ENCODE measurements at regions not wholly inside any gene's neighbourhood (a gene's known extent, or its start where the extent isn't known, plus 50 kb on each side); places are given as distances from the start of the nearest gene placed in this dataset.

DNA sequence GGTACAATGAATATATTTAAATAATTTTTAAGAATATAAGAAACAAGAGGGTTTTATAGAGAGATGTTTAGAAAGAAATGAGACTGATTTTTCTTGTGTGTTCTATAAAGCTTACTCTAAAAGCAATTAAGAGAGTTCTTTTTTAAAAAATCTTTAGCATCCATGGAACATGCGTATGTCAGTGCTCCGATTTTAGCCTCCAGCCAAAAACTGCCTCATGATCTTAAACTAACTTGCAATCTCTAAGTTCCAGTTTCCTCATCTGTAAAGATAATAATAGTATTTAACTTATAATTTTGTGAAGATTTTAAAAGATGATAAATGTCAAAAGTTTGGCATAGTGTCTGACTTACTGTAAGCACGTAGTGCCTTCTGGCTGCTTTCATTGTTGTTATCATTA, 448.7 kb downstream of the EPHA4 start:
- Histone ChIP-seq H3K9me3 (ENCODE audit: control insufficient read depth, insufficient read depth, low read length) (no peaks in the 10 kb centered on the region; the same call in 1 of the 2 replicates), H3K4me1 (ENCODE audit: insufficient read depth, low read length) (peaks cover 4% of the 10 kb centered on the region), H3K36me3 (ENCODE audit: insufficient read depth, low read length) (no peaks in the 10 kb centered on the region), H3K9ac (ENCODE audit: low read depth, low read length) (no peak overlapping the region)

DNA sequence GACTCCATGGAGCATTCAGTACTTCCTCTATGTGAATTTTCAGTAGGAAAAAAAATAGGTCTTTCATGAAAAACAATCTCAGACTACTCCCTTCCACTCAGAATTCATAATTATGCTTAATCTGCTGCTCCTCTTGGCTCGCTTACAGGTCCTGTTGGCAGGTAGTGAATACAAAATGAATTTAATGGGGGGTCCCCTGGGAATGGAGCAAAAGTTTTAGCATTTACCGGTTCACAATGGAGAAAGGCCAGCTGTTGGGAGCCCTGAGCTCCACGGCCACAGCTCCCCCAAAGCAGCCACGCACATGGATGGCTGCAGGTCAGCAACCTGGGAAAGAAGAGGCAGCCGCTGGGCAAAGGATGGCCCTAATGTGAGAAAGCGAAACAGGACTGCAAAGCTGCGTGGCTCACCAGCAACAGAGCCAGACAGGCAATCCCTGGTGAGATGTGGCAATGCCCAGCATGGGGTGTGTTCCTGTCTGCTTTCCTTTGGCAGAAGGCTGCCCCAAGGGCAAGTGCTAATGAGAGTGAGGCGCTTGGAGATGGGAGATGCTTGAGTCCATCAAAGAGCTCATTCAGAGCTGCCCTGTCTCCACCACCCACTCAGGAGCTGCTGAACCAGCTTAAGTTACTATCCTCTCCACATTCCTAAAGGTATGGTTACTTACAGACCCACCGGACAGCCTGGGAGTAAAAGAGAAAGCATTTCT, 447.4 kb downstream of the EPHA4 start:
- Histone ChIP-seq H3K9me3 (ENCODE audit: control insufficient read depth, insufficient read depth, low read length) (no peaks in the 10 kb centered on the region; the same call in 1 of the 2 replicates), H3K9ac (ENCODE audit: low read depth, low read length) (no peak overlapping the region), H3K36me3 (ENCODE audit: insufficient read depth, low read length) (no peaks in the 10 kb centered on the region), H3K4me1 (ENCODE audit: insufficient read depth, low read length) (peaks cover 4% of the 10 kb centered on the region)

DNA sequence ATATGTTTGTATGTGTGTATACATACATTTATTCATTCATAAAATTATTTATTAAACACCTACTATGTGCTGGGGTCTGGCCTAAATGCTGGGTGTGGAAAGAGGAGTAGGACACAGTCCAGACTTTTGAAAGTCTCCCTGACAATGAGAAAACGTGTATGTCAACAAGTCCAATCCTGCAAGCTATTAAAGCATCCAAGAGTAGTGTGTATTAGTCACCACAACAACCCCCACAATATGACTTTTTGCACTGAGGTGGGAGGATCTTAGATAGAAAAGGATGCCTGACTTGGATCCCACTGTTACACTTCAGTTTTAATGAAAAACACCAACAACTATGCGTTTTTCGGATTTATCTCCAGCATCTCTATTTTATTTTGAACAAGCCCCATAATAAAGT, 446.4 kb downstream of the EPHA4 start:
- Histone ChIP-seq H3K36me3 (ENCODE audit: insufficient read depth, low read length) (no peaks in the 10 kb centered on the region), H3K4me1 (ENCODE audit: insufficient read depth, low read length) (peaks cover 4% of the 10 kb centered on the region), H3K9me3 (ENCODE audit: control insufficient read depth, insufficient read depth, low read length) (no peaks in the 10 kb centered on the region; the same call in 1 of the 2 replicates), H3K9ac (ENCODE audit: low read depth, low read length) (no peak overlapping the region)

DNA sequence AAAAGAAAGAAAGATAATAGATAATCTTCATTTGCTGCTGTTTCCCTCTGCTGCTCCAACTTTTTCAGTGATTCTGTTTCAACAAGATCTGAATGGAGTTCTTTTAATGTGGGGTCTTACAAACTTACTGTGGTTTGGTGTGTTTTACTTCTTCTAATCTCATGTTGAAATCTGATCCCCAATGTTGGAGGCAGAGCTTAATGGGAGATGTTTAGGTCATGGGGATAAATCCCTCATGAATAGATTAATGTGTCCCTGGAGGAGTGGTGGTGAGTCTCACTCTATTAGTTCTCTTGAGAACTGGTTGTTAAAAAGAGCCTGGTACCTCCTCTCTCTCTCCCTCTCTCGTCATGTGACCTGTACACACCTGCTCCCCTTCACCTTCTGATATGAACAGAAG, 442.4 kb downstream of the EPHA4 start:
- Histone ChIP-seq H3K4me1 (ENCODE audit: insufficient read depth, low read length) (peaks cover 4% of the 10 kb centered on the region), H3K36me3 (ENCODE audit: insufficient read depth, low read length) (no peaks in the 10 kb centered on the region), H3K9me3 (ENCODE audit: control insufficient read depth, insufficient read depth, low read length) (no peaks in the 10 kb centered on the region; the same call in 1 of the 2 replicates), H3K9ac (ENCODE audit: low read depth, low read length) (no peak overlapping the region)

DNA sequence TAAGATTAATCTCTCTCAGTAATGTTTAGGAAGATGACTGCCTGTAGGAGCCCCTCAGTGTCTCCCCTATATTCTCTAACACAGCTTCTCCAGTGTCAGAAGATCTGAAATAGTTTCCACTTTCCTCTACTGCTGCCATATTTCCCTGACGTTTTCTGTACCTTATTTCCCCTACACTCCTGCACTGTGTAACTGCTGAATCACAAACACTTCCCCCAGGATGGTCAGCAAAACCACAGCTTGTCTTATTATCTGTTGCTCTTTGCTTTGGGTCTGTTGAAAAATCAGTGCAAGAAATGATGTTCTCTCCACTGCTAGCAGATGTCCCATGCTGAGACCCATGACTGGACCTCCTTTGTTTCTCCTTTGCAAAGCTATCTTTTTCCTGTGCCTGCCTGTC, 441.7 kb downstream of the EPHA4 start:
- Histone ChIP-seq H3K36me3 (ENCODE audit: insufficient read depth, low read length) (no peaks in the 10 kb centered on the region), H3K4me1 (ENCODE audit: insufficient read depth, low read length) (no peaks in the 10 kb centered on the region), H3K9me3 (ENCODE audit: control insufficient read depth, insufficient read depth, low read length) (no peaks in the 10 kb centered on the region; the same call in 1 of the 2 replicates), H3K9ac (ENCODE audit: low read depth, low read length) (no peak overlapping the region)

DNA sequence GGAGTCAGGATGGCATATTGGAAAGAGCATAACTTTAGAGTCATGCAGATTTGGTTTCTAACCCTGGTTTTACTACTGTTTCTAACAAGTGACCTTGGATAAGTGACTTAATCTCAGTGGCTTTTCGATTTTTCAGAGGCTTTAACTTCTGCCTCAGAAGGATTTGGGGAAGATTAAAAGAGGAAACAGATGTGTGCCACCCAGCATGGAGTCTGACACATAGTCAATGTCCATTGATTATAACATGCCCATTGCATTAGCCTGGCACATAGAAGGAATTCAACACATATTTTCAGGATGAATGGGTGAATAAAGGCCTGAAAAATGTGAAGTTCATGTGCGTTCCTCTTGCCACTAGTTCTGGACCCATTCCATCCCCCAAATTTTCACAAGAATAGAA, 438.2 kb downstream of the EPHA4 start:
- Histone ChIP-seq H3K4me1 (ENCODE audit: insufficient read depth, low read length) (no peaks in the 10 kb centered on the region), H3K9ac (ENCODE audit: low read depth, low read length) (no peak overlapping the region), H3K9me3 (ENCODE audit: control insufficient read depth, insufficient read depth, low read length) (no peaks in the 10 kb centered on the region), H3K36me3 (ENCODE audit: insufficient read depth, low read length) (no peaks in the 10 kb centered on the region)

DNA sequence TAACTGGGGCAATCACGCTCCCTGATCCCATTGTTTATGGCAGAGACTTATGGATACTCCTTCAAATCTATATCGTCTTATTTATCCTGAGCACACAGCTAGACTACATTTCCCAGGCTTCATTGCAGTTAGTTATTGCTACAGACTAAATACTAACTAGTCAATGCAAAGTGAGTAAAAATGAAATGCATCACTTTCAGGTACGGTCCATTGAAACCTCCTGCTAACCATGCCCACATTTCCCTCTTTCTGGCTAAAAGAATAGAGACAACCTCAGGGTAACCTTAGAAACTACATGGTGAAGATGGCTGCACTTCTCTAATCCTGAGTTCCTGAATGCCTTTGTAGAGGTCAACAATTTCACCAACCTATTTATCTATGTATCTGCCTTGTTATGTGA, 437.4 kb downstream of the EPHA4 start:
- no peak overlapping the region for H3K9ac ChIP-seq (ENCODE audit: low read depth, low read length)
- no peaks in the 10 kb centered on the region for H3K36me3 ChIP-seq (ENCODE audit: insufficient read depth, low read length)
- no peaks in the 10 kb centered on the region for H3K9me3 ChIP-seq (ENCODE audit: control insufficient read depth, insufficient read depth, low read length)

DNA sequence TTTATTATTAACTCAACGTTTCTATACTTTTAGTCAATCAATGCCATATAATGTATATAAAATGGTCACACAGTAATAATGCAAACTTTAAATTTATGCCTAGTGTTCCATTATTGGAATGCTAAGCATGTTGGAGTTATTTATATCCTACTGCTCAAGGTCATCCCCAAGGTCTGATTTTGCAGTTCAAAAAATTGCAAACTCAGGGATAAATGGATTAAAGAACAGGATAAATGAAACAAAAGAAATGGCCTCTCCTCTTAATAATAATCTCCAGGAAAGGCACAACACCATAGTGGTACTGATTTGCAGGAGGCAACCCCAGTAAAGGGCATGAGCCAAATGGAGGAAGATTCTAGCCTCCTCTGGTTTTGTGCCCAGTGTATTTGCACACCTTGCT, 436.4 kb downstream of the EPHA4 start:
- no peaks in the 10 kb centered on the region for H3K36me3 ChIP-seq (ENCODE audit: insufficient read depth, low read length)
- no peaks in the 10 kb centered on the region for H3K9me3 ChIP-seq (ENCODE audit: control insufficient read depth, insufficient read depth, low read length)
- H3K4me1 ChIP-seq (ENCODE audit: insufficient read depth, low read length): no peaks in the 10 kb centered on the region
- no peak overlapping the region for H3K9ac ChIP-seq (ENCODE audit: low read depth, low read length)

More for the DNA sequence above, 437.4 kb downstream of the EPHA4 start:
- no peaks in the 10 kb centered on the region for H3K4me1 ChIP-seq (ENCODE audit: insufficient read depth, low read length)

DNA sequence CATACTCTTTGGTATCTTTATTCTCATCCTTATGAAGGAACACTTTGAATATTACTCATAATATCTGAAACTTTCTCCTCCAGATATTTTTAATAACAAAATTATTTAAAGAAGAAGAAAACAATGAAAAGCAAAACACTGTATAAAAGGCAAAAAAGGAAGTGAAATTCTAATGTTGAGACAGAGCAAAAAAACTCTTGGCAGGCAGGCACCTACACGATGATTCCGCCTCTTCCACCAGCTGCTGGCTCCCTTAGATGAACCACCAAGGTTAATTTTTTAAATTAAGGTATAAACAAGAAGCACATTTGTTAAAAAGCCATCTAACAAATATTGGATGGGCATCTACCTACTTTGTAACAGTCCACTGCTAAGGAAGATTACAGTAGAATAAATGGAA, 434.7 kb downstream of the EPHA4 start:
- no peaks in the 10 kb centered on the region for H3K4me1 ChIP-seq (ENCODE audit: insufficient read depth, low read length)
- no peaks in the 10 kb centered on the region for H3K36me3 ChIP-seq (ENCODE audit: insufficient read depth, low read length)
- no peak overlapping the region for H3K9ac ChIP-seq (ENCODE audit: low read depth, low read length)
- H3K9me3 ChIP-seq (ENCODE audit: control insufficient read depth, insufficient read depth, low read length): no peaks in the 10 kb centered on the region

DNA sequence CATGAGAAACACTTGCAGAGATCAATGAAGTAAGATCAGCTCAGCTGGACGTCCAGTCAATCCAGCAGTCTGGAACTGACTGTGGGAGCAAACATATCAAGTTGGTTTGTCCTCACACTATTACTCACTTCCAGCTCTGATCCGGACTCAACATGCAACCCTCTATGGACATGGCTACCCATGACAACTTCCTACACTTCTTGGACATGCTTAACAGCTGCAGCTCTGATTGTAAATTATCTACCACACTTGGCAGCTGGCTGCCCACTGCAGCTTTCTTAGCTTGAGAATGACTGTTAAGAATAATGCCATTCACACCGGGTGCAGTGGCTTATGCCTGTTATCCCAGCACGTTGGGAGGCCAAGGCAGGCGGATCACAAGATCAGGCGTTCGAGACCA, 429.8 kb downstream of the EPHA4 start:
- no peaks in the 10 kb centered on the region for H3K36me3 ChIP-seq (ENCODE audit: insufficient read depth, low read length)
- H3K9ac ChIP-seq (ENCODE audit: low read depth, low read length): no peak overlapping the region
- no peaks in the 10 kb centered on the region for H3K9me3 ChIP-seq (ENCODE audit: control insufficient read depth, insufficient read depth, low read length)
- no peaks in the 10 kb centered on the region for H3K4me1 ChIP-seq (ENCODE audit: insufficient read depth, low read length)

DNA sequence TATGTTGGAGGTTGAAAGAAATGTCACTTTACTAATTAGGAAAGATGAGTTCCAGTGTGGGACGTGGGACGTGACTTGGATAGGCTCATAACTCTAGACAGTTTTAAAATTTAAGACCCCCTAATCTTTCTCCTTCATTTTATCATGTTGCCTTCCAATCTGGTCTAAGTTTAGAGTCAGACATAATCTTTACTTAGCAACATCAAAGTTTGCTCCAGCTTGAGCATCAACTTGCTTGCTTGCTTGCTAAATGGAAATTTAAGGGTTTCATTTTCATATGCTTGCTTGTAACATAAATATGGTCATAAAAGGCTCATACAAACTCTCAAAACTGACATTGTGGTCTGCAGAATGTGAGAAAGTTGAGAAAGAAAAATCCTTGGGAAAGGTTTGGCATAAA, 428.9 kb downstream of the EPHA4 start:
- H3K36me3 ChIP-seq (ENCODE audit: insufficient read depth, low read length): no peaks in the 10 kb centered on the region
- no peak overlapping the region for H3K9ac ChIP-seq (ENCODE audit: low read depth, low read length)
- H3K9me3 ChIP-seq (ENCODE audit: control insufficient read depth, insufficient read depth, low read length): no peaks in the 10 kb centered on the region
- H3K4me1 ChIP-seq (ENCODE audit: insufficient read depth, low read length): no peaks in the 10 kb centered on the region

DNA sequence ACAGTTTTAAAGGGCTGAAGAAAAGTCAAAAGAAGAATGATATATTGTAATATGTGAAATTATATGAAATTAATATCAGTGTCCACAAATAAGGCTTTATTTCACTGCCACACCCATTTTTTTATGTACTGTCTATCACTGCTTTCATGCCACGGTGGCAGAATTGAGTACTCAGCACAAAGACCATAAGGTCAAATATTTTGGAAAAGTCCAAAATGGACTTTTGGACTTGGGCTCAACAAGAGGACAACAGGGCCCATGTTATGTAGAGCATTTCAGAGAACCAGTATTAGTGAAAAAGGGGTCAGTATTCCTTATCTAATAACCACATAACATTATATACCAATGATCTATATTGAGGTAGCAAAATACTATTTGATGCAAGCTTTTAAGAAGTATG, 427.2 kb downstream of the EPHA4 start:
- no peaks in the 10 kb centered on the region for H3K36me3 ChIP-seq (ENCODE audit: insufficient read depth, low read length)
- no peak overlapping the region for H3K9ac ChIP-seq (ENCODE audit: low read depth, low read length)
- no peaks in the 10 kb centered on the region for H3K9me3 ChIP-seq (ENCODE audit: control insufficient read depth, insufficient read depth, low read length)
- no peaks in the 10 kb centered on the region for H3K4me1 ChIP-seq (ENCODE audit: insufficient read depth, low read length)

DNA sequence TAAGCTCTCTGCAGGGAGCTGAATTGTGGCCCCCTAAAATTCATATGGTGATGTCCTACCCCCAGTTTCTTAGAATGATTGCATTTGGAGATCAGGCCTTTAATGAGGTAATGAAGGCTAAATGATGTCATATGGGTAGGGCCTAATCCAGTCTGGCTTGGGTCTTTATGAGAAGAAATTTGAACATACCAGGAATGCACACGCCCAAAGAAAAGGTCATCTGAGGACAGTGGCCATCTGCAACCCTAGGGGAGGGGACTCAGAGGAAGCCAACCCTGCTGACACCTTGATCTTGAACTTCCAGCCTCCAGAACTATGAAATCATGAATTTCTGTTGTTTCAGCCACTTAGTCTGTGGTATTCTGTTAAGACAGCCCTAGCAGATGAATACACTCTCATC, 426.7 kb downstream of the EPHA4 start:
- no peak overlapping the region for H3K9ac ChIP-seq (ENCODE audit: low read depth, low read length)
- no peaks in the 10 kb centered on the region for H3K36me3 ChIP-seq (ENCODE audit: insufficient read depth, low read length)
- H3K9me3 ChIP-seq (ENCODE audit: control insufficient read depth, insufficient read depth, low read length): no peaks in the 10 kb centered on the region
- H3K4me1 ChIP-seq (ENCODE audit: insufficient read depth, low read length): no peaks in the 10 kb centered on the region

DNA sequence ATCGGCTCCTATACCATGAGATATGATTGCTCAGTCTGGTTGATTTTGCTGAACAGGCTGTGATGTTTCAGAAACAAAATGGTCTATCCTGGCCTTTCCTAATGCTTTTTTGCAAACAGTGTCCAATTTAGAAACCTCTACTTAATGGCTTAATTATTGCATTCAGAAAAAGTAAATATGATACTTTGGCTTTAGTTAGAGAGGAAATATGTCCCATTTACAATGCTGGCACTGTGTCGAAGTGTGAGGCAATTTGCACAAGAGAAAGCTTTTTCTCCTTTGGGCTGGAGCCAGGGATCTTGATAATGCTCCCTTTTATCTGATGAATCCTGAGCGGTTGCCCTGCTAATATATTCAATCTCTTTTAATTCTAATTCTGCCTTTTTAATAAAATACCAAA, 418.9 kb downstream of the EPHA4 start:
- Histone ChIP-seq H3K4me1 (ENCODE audit: insufficient read depth, low read length) (peaks cover 12% of the 10 kb centered on the region; the same call in 1 of the 2 replicates), H3K36me3 (ENCODE audit: insufficient read depth, low read length) (no peaks in the 10 kb centered on the region), H3K9me3 (ENCODE audit: control insufficient read depth, insufficient read depth, low read length) (no peaks in the 10 kb centered on the region), H3K9ac (ENCODE audit: low read depth, low read length) (no peak overlapping the region)

DNA sequence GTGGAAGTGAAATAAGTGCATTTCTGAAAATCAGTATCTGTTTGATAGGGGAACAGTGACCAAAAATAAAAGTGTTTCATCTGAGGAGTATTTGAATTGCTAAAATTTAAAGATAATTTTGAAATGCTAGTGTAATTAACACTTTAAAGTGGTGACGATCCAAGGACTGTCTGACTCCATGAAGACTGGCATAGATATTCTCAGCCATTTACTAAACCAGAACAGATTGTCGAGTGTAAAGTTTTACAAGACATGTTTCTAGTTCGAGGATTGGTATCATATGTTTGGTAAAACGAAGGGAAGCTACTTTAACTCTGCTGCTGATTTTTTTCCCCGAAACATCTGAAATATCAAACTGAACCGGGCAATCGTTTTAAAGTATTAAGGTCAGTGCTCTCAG, 417.9 kb downstream of the EPHA4 start:
- Histone ChIP-seq H3K4me1 (ENCODE audit: insufficient read depth, low read length) (peaks cover 12% of the 10 kb centered on the region; the same call in 1 of the 2 replicates), H3K36me3 (ENCODE audit: insufficient read depth, low read length) (no peaks in the 10 kb centered on the region), H3K9ac (ENCODE audit: low read depth, low read length) (no peak overlapping the region), H3K9me3 (ENCODE audit: control insufficient read depth, insufficient read depth, low read length) (no peaks in the 10 kb centered on the region)

Data from ES-I3 (cell line).